HFF-Myc (cell line): ENCODE measurements at regions not wholly inside any gene's neighbourhood (a gene's known extent, or its start where the extent isn't known, plus 50 kb on each side); places are given as distances from the start of the nearest gene placed in this dataset.

Experiments used
- DNase-seq: peaks from one replicate; pipeline ENCODE4 v3.0.0-alpha.2; 2011; ENCODE audit warnings: low read depth; ENCODE audit errors: extremely low read depth
- H3K4me3 ChIP-seq: replicated peaks from 2 replicates; pipeline ENCODE4 v1.5.1; 2011; ENCODE audit warnings: low read depth, mild to moderate bottlenecking, control low read depth, low read length
- CTCF ChIP-seq: IDR thresholded peaks from 2 replicates; pipeline ENCODE4 v1.5.1; 2012; ENCODE audit warnings: mild to moderate bottlenecking, low read depth, low read length, control low read depth; ENCODE audit errors: missing control alignments

GRCh38 chr7:69412331-69413146 is 185.7 kb upstream of the AUTS2 start:
- DNase-seq, result no peak
- no peak for TF ChIP-seq CTCF
- no peak overlapping the region for H3K4me3 ChIP-seq

- no peak for DNase-seq
- no peak overlapping the region for H3K4me3 ChIP-seq
- no peak for TF ChIP-seq CTCF
Observed at GRCh38 chr7:69414555-69414954, 183.7 kb upstream of the AUTS2 start.

- DNase-seq, result no peak
- TF ChIP-seq CTCF, result no peak
- no peak overlapping the region for H3K4me3 ChIP-seq
Observed at GRCh38 chr7:69418869-69419670, 179.2 kb upstream of the AUTS2 start.

GRCh38 chr7:69419934-69420333 is 178.3 kb upstream of the AUTS2 start:
- no peak overlapping the region for H3K4me3 ChIP-seq
- TF ChIP-seq CTCF, result no peak
- DNase-seq, result no peak

- no peak for DNase-seq
- no peak for TF ChIP-seq CTCF
- H3K4me3 ChIP-seq, result no peak overlapping the region
Observed at GRCh38 chr7:69422574-69422985, 175.7 kb upstream of the AUTS2 start.

- TF ChIP-seq CTCF, result no peak
- DNase-seq, result no peak
- no peak overlapping the region for H3K4me3 ChIP-seq
Observed at GRCh38 chr7:69426705-69427104, 171.6 kb upstream of the AUTS2 start.
